ENCODE measurements at regions not wholly inside any gene's neighbourhood (a gene's known extent, or its start where the extent isn't known, plus 50 kb on each side); places are given as distances from the start of the nearest gene placed in this dataset.

GRCh38 chr4:98822144-98822543 is 106.8 kb downstream of the EIF4E start:
- TF ChIP-seq POLR2AphosphoS5 (IDR thresholded peaks at IDR 0.05) = no peak
- TF ChIP-seq, protein P1, sequence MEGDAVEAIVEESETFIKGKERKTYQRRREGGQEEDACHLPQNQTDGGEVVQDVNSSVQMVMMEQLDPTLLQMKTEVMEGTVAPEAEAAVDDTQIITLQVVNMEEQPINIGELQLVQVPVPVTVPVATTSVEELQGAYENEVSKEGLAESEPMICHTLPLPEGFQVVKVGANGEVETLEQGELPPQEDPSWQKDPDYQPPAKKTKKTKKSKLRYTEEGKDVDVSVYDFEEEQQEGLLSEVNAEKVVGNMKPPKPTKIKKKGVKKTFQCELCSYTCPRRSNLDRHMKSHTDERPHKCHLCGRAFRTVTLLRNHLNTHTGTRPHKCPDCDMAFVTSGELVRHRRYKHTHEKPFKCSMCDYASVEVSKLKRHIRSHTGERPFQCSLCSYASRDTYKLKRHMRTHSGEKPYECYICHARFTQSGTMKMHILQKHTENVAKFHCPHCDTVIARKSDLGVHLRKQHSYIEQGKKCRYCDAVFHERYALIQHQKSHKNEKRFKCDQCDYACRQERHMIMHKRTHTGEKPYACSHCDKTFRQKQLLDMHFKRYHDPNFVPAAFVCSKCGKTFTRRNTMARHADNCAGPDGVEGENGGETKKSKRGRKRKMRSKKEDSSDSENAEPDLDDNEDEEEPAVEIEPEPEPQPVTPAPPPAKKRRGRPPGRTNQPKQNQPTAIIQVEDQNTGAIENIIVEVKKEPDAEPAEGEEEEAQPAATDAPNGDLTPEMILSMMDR (IDR thresholded peaks at IDR 0.05) = no peak
- no peak for TF ChIP-seq POLR2A (IDR thresholded peaks at IDR 0.05)

All from prostate gland (tissue), 2 donors.